Muscle layer of duodenum (tissue), 2 donors: ENCODE measurements at regions not wholly inside any gene's neighbourhood (a gene's known extent, or its start where the extent isn't known, plus 50 kb on each side); places are given as distances from the start of the nearest gene placed in this dataset.
"Not testable (repeated sequence)": the region's sequence is repeated elsewhere in the genome, so short reads cannot be mapped to it uniquely, and the experiment has no call there.

Experiments used
- H3K27ac ChIP-seq: one replicate; pipeline ENCODE4 v1.7.0; 2013; ENCODE audit warnings: mild to moderate bottlenecking, low read length
- H3K27me3 ChIP-seq: one replicate; pipeline ENCODE4 v1.7.0; 2013; ENCODE audit warnings: low read depth, mild to moderate bottlenecking, control low read depth, low read length
- H3K36me3 ChIP-seq, 2 donors: one replicate each; pipeline ENCODE4 v1.7.0; 2013; ENCODE audit warnings: low read length in 2 of 2, control low read depth in 1 of 2, mild to moderate bottlenecking in 1 of 2; ENCODE audit not compliant: insufficient read depth in 2 of 2, control insufficient read depth in 1 of 2
- H3K4me1 ChIP-seq, 2 donors: one replicate each; pipeline ENCODE4 v1.7.0; 2013; ENCODE audit warnings: low read length in 2 of 2, mild to moderate bottlenecking in 2 of 2, control low read depth in 1 of 2, moderate library complexity in 1 of 2; ENCODE audit not compliant: insufficient read depth in 2 of 2, control insufficient read depth in 1 of 2
- H3K4me3 ChIP-seq, 2 donors: one replicate each; pipeline ENCODE4 v1.7.0; 2013; ENCODE audit warnings: low read length in 2 of 2, low read depth in 1 of 2, mild to moderate bottlenecking in 1 of 2
- H3K9me3 ChIP-seq, 2 donors: one replicate each; pipeline ENCODE4 v1.7.0; 2013; ENCODE audit warnings: low read length in 2 of 2, control low read depth in 1 of 2, mild to moderate bottlenecking in 1 of 2; ENCODE audit not compliant: control insufficient read depth in 1 of 2
- donor health status: healthy.

DNA sequence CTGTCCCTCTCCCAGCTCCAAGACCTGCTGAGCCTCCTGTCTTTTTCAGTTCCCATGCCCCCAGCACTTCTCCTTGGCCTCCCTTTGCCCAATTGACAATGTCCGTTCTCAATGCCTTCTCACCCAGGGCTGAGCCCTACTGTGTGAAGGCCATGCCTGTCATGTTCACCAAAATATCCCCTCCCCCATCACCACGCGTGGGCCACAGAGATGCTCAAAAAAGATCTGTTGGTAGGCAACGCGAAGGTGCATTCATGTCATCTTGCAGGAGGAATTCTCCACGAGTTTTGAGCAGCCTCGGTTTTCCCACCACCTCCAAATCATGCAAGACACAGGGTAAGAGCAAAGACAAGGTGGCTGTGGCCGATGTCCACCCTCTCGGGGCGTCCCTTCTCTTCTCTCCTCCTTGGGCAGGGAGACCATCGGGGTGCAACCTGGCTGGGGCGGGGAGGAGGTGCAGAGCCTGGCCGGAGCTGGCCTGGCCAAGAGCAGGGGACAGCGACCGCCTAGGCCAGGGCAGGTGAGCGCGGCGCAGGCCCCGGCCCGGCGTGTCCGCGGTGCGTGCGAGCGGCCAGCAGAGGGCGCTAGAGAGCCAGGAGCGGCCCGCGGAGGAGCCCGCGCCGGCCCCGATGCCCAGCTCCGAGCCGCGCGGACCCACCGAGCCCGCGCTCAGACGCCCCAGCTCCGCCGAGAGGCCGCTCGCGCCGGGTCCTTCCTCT, 56.3 kb upstream of the KRTAP5-11 start:
- not testable (repeated sequence) for H3K27me3 ChIP-seq, H3K9me3 ChIP-seq, H3K36me3 ChIP-seq, H3K27ac ChIP-seq, H3K4me1 ChIP-seq
- H3K4me3 ChIP-seq, result peak overlapping the region in 1 of 2 donors; percentile 49

DNA sequence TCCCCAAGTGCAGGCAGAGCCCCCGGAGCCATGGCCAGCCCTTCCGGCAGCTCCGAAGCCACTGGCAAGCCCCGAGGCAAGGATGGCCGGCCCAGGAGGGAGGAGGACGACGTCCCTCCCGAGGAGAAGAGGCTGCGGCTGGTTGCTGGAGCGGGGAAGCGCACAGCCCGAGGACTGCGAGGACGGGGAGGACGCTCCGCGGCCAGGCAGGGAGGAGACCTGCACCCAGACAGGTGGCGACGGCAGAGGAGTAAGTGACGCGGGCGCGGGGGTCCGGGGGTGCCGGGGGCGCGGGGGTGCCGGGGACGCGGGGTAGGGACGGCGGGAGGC, 56.8 kb upstream of the KRTAP5-11 start:
- H3K27me3 ChIP-seq, result not testable (repeated sequence)

DNA sequence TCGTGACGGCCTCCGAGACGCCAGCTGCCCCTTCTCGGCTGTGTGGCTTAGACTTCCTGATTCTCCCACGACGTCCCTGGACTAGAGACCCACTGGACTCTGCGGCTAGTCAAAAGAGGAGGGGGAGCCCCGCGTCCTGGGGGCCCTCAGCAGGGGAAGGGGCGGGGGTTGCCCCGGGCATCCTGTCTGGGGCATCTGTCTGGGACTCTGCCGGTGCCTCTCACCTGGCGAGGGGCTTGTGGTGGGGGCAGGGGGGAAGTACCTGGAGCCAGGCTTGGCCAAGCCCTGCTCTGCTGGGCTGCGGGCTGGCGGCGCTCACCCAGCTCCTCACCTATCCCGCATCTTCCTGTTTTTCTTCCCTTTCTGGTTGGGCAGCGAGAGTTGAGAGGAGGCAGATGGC, 57.2 kb upstream of the KRTAP5-11 start:
- H3K36me3 ChIP-seq, H3K4me1 ChIP-seq, H3K27ac ChIP-seq, H3K9me3 ChIP-seq, H3K27me3 ChIP-seq: not testable (repeated sequence)
- peak overlapping the region in 1 of 2 donors; percentile 49 for H3K4me3 ChIP-seq

More for the DNA sequence above, 56.8 kb upstream of the KRTAP5-11 start:
- H3K4me1 ChIP-seq, H3K9me3 ChIP-seq, H3K27ac ChIP-seq, H3K36me3 ChIP-seq: not testable (repeated sequence)
- peak overlapping the region in 1 of 2 donors; percentile 49 for H3K4me3 ChIP-seq

DNA sequence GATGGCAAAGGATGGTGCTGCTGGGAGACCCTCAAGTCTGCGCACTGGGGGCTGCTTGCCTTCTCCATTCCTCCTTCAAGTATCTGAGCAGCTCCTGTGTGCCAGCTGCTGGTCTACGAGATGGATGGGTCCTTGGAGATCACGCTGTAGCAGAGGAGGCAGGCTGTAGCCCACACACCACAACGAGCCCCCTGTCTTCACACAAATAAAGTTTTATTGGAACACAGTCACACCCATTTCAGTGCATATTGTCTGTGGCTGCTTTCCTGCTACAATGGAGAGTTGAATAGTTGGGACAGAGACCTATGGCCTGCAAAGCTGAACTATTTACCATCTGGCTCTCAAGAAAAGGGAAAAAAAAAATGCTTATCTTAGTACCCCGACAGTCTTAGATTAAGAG, 64.4 kb upstream of the KRTAP5-11 start:
- H3K9me3 ChIP-seq, H3K4me1 ChIP-seq, H3K4me3 ChIP-seq, H3K27me3 ChIP-seq, H3K27ac ChIP-seq, H3K36me3 ChIP-seq: not testable (repeated sequence)

DNA sequence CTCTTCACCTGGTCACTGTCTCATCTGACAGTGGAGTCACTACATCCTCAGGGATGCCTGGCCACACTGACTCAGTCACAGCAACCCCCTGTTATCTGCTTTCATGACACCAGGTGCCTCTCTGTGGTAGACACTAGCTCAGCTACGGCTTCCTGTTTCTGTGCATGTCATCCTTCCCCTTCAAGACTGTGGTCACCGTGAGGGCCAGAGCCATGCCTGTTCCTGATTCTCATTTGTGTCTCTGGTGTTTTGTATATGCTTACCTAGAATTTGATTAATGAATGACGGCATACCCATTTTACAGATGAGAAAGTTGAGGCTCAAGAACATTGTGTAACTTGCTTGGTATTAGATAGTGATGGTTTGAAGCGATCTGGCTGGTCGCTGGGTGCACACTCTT, 70.3 kb upstream of the KRTAP5-11 start:
- H3K36me3 ChIP-seq, H3K4me3 ChIP-seq, H3K27me3 ChIP-seq, H3K9me3 ChIP-seq, H3K4me1 ChIP-seq, H3K27ac ChIP-seq: not testable (repeated sequence)

DNA sequence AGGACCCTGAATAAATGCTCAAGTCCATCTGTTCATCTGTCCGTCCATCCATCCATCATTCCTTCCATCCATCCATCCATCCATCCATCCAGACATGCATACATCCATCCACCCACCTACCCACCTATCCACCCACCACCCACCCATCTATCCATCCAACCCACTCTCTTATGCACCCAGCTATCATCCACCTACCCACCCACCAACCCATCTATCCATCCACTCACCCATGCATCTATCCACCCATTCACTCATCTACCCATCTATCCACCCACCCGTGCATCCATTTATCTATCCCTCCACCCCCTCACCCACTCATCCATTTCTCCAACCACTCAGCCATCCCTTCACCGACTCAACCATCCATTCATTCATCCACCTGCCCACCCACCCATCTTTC, 71.7 kb upstream of the KRTAP5-11 start:
- not testable (repeated sequence) for H3K27ac ChIP-seq, H3K27me3 ChIP-seq, H3K9me3 ChIP-seq, H3K4me3 ChIP-seq, H3K4me1 ChIP-seq, H3K36me3 ChIP-seq

DNA sequence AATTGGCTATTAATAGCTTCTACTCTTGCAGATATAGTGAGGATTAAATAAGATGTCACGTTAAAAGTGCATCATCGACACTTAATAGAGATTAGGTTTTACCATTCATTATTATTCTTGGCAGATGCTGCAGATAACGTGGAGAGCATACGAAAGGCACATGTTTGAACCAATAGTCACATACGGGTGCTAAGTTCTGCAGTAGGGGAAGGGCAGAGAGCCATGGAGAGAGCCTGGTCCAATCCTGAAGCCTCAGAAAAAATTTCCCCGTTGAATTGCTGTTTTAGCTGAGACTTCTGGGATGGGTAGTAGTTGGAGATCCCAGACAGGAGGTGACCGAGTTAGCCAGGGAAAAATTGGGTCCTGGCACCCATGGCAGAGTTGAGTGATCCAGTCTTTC, 72.4 kb upstream of the KRTAP5-11 start:
- not testable (repeated sequence) for H3K4me3 ChIP-seq, H3K36me3 ChIP-seq, H3K9me3 ChIP-seq, H3K27me3 ChIP-seq, H3K4me1 ChIP-seq, H3K27ac ChIP-seq

DNA sequence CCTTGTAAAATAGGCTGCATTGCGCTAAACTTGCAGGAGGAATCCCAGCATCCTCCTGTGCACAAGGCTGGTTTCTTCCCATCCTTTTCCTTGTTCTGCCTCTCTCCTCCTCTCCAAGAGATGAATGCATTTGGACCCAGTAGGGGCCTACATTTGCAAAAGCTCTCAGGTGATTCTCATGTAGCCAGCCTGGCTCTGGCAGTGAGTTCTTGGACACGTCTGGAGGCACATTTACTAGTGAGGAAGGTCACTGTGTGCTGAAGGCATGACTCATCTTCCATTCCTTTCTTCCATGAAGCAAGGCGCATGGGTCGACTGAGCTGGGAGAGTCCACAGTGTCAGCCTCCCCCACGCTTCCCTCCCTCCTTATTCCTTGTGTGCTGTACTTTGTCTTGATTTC, 73.8 kb upstream of the KRTAP5-11 start:
- not testable (repeated sequence) for H3K4me1 ChIP-seq, H3K27me3 ChIP-seq, H3K9me3 ChIP-seq, H3K4me3 ChIP-seq, H3K27ac ChIP-seq, H3K36me3 ChIP-seq

DNA sequence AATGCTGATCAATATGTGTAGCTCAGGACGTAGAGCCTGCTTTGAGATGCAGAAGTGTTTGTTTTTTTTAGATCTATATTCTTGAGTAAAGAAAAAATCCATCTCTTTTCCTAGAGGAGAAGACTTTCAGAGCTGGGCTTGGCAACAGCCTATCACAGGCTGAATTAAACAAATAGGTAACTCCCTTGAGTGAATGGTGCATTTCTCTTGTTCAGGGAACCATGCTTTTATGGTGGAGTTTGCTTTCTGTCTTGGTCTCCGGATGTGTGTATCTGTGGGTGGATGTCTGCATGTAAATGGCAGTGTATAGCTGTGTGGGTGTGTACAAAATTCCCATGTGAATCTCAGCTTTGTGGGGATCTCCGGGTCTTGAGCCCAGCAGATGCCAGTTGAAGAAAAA, 82.3 kb upstream of the KRTAP5-11 start:
- not testable (repeated sequence) for H3K9me3 ChIP-seq, H3K4me3 ChIP-seq, H3K4me1 ChIP-seq, H3K27me3 ChIP-seq, H3K36me3 ChIP-seq, H3K27ac ChIP-seq

DNA sequence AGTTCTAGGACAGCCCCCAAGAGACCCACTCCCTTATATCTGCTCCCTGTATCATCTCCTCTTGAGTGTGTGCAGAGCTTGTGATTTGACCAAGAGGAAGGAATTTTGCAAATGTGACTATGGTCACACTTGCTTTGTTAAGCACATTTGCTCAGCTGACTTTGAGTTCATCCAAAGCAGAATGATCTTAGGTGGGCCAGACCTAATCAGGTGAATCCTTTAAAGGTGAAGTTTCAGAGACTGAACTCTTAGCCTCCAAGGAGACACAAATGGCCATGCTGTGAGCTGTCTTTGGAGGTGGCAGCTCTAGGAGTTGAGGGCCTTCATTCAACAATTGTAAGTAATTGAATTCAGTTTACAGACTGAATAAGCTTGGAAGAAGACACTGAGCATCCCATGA, 115.4 kb upstream of the KRTAP5-11 start:
- H3K36me3 ChIP-seq, H3K4me1 ChIP-seq, H3K9me3 ChIP-seq, H3K27me3 ChIP-seq, H3K27ac ChIP-seq, H3K4me3 ChIP-seq: not testable (repeated sequence)

DNA sequence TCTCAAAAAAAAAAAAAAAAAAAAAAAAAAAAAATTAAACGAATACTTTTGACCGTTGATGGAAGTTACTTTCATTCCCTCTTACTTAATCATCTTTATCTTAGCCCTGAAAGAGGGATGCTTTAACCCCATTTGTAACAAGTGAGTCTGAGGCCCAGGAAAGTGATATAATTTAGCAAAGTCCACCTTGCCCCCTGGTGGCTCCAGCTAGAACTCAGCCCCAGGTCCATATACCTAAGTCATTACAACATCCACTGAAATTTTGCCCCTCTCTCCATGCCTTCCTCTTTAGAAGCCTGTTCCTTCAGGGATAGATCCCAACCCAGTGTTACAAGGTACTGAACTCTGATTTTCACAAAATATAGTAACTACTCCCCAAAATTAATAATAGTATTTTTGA, 116.3 kb upstream of the KRTAP5-11 start:
- not testable (repeated sequence) for H3K36me3 ChIP-seq, H3K9me3 ChIP-seq, H3K4me1 ChIP-seq, H3K27ac ChIP-seq, H3K27me3 ChIP-seq, H3K4me3 ChIP-seq

DNA sequence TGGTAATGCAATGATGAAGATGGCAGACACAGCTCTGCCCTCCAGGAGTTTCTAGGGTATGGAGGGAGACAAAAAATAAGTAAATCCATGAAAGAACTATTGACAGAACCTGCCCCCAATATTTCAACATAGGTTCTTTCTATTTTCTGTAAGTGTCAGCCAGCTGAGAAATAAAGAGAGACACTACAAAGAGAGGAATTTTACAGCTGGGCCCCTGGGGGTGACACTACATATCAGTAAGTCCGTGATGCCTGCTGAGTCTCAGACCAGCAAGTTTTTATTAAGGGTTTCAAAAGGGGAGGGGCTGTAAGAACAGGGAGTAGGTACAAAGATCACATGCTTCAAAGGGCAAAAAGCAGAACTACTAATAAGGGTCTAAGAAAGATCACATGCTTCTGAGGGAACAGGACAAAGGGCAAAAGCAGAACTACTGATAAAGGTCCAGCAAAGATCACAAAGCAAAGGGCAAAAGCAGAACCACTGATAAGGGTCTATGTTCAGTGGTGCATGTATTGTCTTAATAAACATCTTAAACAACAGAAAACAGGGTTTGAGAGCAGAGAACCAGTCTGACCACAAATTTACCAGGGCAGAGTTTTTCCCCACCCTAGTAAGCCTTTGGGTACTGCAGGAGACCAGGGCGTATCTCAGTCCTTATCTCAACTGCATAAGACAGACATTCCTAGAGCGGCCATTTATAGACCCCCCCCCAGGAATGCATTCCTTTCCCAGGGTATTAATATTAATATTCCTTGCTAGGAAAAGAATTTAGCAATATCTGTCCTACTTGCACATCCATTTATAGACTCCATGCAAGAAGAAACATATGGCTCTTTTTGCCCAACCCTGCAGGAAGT, 119.0 kb upstream of the KRTAP5-11 start:
- H3K36me3 ChIP-seq, H3K4me3 ChIP-seq, H3K27ac ChIP-seq, H3K9me3 ChIP-seq, H3K27me3 ChIP-seq, H3K4me1 ChIP-seq: not testable (repeated sequence)
